Right lobe of liver (tissue), 6 donors: ENCODE measurements at regions not wholly inside any gene's neighbourhood (a gene's known extent, or its start where the extent isn't known, plus 50 kb on each side); places are given as distances from the start of the nearest gene placed in this dataset.
A peak's percentile ranks its signal among the peaks of the same experiment; 100 is the strongest.

Experiments
- ATAC-seq, 4 donors: fragments of 200-7000 bp; cut with Tn5 transposase; one replicate each; pipeline ENCODE4 v1.9.1; 2020; ENCODE audit warnings: mild to moderate bottlenecking in 4 of 4, moderate library complexity in 4 of 4
- DNase-seq, 3 donors: peaks; one replicate each; pipeline ENCODE4 v3.0.0-alpha.2; 2020
- H3K27ac ChIP-seq, 3 donors: fragments of 200-600 bp; one replicate each; pipeline ENCODE4 v1.8.0; 2022
- H3K27me3 ChIP-seq, 2 donors: fragments of 200-600 bp; one replicate each; pipeline ENCODE4 v1.8.0; 2022
- H3K36me3 ChIP-seq, 4 donors: fragments of 200-600 bp; sonication (generic) in 1 of 4; one replicate each; pipeline versions ENCODE4 v1.5.1 to v1.8.0; 2017 to 2022; ENCODE audit warnings: control low read depth in 1 of 4
- H3K4me1 ChIP-seq, 4 donors: fragments of 200-600 bp; sonication (generic) in 1 of 4; one replicate each; pipeline versions ENCODE4 v1.5.1 to v1.8.0; 2017 to 2022; ENCODE audit warnings: control low read depth in 1 of 4
- H3K4me3 ChIP-seq, 3 donors: fragments of 200-600 bp; one replicate each; pipeline ENCODE4 v1.8.0; 2022
- H3K9me3 ChIP-seq, 4 donors: fragments of 200-600 bp; sonication (generic) in 1 of 4; one replicate each; pipeline versions ENCODE4 v1.5.1 to v1.8.0; 2017 to 2022; ENCODE audit warnings: control low read depth in 1 of 4
- CTCF ChIP-seq, 4 donors: fragments of 200-600 bp in 3 of 4; fragments of 450-650 bp in 1 of 4; IDR thresholded peaks; one replicate each; pipeline versions ENCODE4 v1.5.1 to v1.8.0; 2016 to 2022; ENCODE audit warnings: antibody characterized with exemption in 4 of 4, mild to moderate bottlenecking in 2 of 4
- POLR2A ChIP-seq: fragments of 450-650 bp; IDR thresholded peaks from one replicate; pipeline ENCODE4 v1.6.1; 2017; ENCODE audit warnings: antibody characterized with exemption, mild to moderate bottlenecking
- WGBS: methylation state at CpG from one replicate; pipeline ENCODE4 v1.1.6; 2018; ENCODE audit warnings: low coverage, low lambda C conversion rate; ENCODE audit not compliant: insufficient coverage; ENCODE audit errors: missing lambda C conversion rate; 5-methylcytosine and 5-hydroxymethylcytosine counted together
- intact Hi-C, 2 donors: fragments of 100-400 bp; cut with DNase I; formaldehyde crosslinking; loops; one replicate each; pipeline versions ENCODE4 v1.11.2 to v1.14.1; 2022
- donor health status: DM: no; HTN: yes; CAD: no.
- donor health status: DM: no; HTN: no; CAD: no.
- donor health status: DM: no; HTN: no; CAD: no.
- donor health status: DM: no; HTN: yes; CAD: no.
- donor health status: DM: no; HTN: yes; CAD: no.

DNA sequence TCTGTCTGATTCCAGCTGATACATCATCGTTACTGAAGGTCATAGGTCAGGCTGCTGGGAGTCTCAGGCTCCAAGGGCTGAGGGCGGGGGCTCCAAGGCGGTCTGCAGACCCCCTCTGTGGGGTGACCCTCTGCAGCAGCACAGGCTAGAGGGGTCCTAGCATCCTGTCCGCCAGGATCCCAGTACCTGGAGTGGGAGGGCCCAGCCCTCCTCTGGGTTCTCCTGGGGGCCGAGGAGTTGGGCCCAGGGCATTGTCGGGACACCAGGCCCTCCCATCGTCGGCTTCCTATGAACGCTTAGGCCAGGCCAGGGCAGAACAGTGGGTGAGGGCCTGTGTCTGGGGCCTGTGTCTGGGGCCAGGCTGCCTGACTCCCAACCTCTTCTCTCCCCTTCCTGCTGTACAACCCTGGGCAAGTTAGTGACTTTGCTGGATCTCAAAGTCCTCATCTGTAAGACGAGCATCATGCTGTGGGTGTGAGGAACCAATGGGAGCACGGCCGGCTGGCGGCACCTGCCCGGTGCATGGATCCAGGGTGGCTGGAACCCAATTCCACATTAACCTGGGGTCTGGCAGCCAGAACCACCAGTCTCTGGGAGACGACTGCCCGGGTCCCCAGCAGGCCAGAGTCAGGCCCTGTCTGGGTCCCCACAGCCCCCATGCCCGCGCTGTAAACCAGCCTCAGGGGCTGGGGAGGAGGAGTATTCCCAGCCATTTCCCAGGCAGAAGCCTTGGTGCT is 56.2 kb upstream of the COL18A1 start:
- ATAC-seq (peak in 1 of 4 donors; percentile 13), DNase-seq (no peak)
- intact Hi-C loops, result no loop called here
- Histone ChIP-seq H3K27ac (no peak overlapping the region), H3K4me1 (no peaks in the 10 kb centered on the region), H3K9me3 (no peaks in the 10 kb centered on the region), H3K4me3 (no peak overlapping the region), H3K27me3 (no peaks in the 10 kb centered on the region), H3K36me3 (no peaks in the 10 kb centered on the region)
- no peak for TF ChIP-seq POLR2A
- TF ChIP-seq CTCF (IDR thresholded peaks at IDR 0.05), result no peak
- WGBS, result 22% methylated on average over 1 of the region's 18 CpGs

GRCh38 chr21:45350206-45350854 is 54.6 kb upstream of the COL18A1 start:
- no peaks in the 10 kb centered on the region for H3K9me3 ChIP-seq
- H3K4me1 ChIP-seq, result no peaks in the 10 kb centered on the region
- no peaks in the 10 kb centered on the region for H3K27me3 ChIP-seq
- no peak overlapping the region for H3K4me3 ChIP-seq
- no peaks in the 10 kb centered on the region for H3K36me3 ChIP-seq
- no peak overlapping the region for H3K27ac ChIP-seq
- intact Hi-C loops, result no loop called here
- 72% methylated on average over 4 of the region's 8 CpGs for WGBS
- ATAC-seq (no peak), DNase-seq (no peak)
- TF ChIP-seq POLR2A, result no peak
- TF ChIP-seq CTCF (IDR thresholded peaks at IDR 0.05), result no peak

DNA sequence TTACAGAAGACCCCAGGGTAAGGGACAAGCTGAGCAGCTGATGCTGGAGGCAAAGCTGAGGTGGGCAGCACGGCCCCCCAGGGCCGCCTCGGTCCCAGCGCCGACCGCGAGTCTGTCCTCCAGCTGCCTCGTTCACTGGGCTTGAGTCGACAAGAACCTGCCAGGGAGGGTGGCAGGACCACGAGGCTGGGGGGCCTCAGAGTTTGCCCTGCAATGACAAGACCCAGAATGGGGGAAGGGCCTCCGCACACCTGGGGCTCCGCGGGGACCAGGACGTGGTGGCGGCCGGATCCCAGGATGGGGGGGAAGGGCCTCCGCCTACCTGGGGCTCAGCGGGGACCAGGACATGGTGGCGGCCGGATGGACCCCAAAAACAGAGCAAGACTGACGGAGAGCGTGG is 53.9 kb upstream of the COL18A1 start:
- Histone ChIP-seq H3K4me1 (no peaks in the 10 kb centered on the region), H3K36me3 (no peaks in the 10 kb centered on the region), H3K27me3 (no peaks in the 10 kb centered on the region), H3K4me3 (no peak overlapping the region), H3K9me3 (no peaks in the 10 kb centered on the region), H3K27ac (no peak overlapping the region)
- WGBS, result 89% methylated on average over 4 of the region's 22 CpGs
- ATAC-seq, result no peak
- intact Hi-C loops, result no loop called here
- no peak for TF ChIP-seq CTCF (IDR thresholded peaks at IDR 0.05)
- TF ChIP-seq POLR2A, result no peak
- DNase-seq, result no peak

- Histone ChIP-seq H3K27ac (no peak overlapping the region), H3K9me3 (no peaks in the 10 kb centered on the region), H3K36me3 (no peaks in the 10 kb centered on the region), H3K4me1 (no peaks in the 10 kb centered on the region), H3K4me3 (no peak overlapping the region), H3K27me3 (no peaks in the 10 kb centered on the region)
- 71% methylated on average over 4 of the region's 12 CpGs for WGBS
- intact Hi-C loops, result no loop called here
- DNase-seq (no peak), ATAC-seq (no peak)
- TF ChIP-seq CTCF (IDR thresholded peaks at IDR 0.05) (no peak), POLR2A (no peak)
These were observed 53.3 kb upstream of the COL18A1 start for GRCh38 chr21:45351526-45352275.
